SK-N-SH (cell line): ENCODE measurements at regions not wholly inside any gene's neighbourhood (a gene's known extent, or its start where the extent isn't known, plus 50 kb on each side); places are given as distances from the start of the nearest gene placed in this dataset.
A peak's percentile ranks its signal among the peaks of the same experiment; 100 is the strongest.

Experiments
- EP300 ChIP-seq, 2 experiments: IDR thresholded peaks; 2 replicates each; pipeline versions ENCODE4 v1.4.0 to v1.6.1; 2012; ENCODE audit warnings: borderline replicate concordance in 1 of 2, low read depth in 1 of 2, low read length in 1 of 2
- GABPA ChIP-seq: IDR thresholded peaks from 2 replicates; pipeline ENCODE4 v1.4.0; 2012; ENCODE audit warnings: low read depth, mild to moderate bottlenecking
- JUND ChIP-seq: IDR thresholded peaks from 2 replicates; pipeline ENCODE4 v1.4.0; 2012
- MXI1 ChIP-seq: IDR thresholded peaks from 2 replicates; pipeline ENCODE4 v1.6.1; 2012; ENCODE audit warnings: mild to moderate bottlenecking, low read depth, low read length, improper control_type of control experiment
- RXRA ChIP-seq: IDR thresholded peaks from 2 replicates; pipeline ENCODE4 v1.4.0; 2012; ENCODE audit warnings: low read depth, mild to moderate bottlenecking, borderline replicate concordance
- TCF12 ChIP-seq: IDR thresholded peaks from 2 replicates; pipeline ENCODE4 v1.4.0; 2012
- TF ChIP-seq, protein P1 (sequence below): IDR thresholded peaks from 2 replicates; pipeline ENCODE4 v1.4.0; 2012; ENCODE audit warnings: low read depth
- TF ChIP-seq, protein P2 (sequence below): fragments of 200-600 bp; sonication (generic); IDR thresholded peaks from 2 replicates; pipeline ENCODE4 v1.6.1; 2017; ENCODE audit warnings: antibody characterized with exemption, mild to moderate bottlenecking, moderate library complexity
- TF ChIP-seq, protein P3 (sequence below): IDR thresholded peaks from 2 replicates; pipeline ENCODE4 v1.6.1; 2012; ENCODE audit warnings: mild to moderate bottlenecking, low read depth, low read length, moderate library complexity
- TF ChIP-seq, protein P4 (sequence below): IDR thresholded peaks from 2 replicates; pipeline ENCODE4 v1.4.0; 2012; ENCODE audit warnings: low read depth, borderline replicate concordance

DNA sequence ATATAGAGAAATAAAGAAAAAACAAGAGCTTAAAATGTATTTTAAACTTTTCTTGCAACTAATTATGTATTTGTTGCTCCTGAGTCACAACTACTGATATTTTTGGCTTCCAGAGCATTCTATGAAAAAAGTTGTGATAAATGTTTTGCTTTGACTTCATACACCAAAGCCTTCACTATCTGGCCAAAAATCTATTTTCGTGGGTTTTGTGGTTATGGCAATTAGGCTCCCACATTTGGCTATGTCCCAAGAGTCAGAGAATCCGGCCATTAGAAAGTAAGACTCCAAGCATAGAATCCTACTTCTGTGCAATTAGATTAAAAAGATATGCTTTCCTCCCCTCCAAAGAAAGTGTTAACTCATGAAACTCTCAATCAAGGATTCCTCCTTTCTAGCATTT is 1456.1 kb upstream of the ACVR2A start:
- TF ChIP-seq, protein P1, sequence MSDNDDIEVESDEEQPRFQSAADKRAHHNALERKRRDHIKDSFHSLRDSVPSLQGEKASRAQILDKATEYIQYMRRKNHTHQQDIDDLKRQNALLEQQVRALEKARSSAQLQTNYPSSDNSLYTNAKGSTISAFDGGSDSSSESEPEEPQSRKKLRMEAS, result no peak
- TF ChIP-seq, protein P2, sequence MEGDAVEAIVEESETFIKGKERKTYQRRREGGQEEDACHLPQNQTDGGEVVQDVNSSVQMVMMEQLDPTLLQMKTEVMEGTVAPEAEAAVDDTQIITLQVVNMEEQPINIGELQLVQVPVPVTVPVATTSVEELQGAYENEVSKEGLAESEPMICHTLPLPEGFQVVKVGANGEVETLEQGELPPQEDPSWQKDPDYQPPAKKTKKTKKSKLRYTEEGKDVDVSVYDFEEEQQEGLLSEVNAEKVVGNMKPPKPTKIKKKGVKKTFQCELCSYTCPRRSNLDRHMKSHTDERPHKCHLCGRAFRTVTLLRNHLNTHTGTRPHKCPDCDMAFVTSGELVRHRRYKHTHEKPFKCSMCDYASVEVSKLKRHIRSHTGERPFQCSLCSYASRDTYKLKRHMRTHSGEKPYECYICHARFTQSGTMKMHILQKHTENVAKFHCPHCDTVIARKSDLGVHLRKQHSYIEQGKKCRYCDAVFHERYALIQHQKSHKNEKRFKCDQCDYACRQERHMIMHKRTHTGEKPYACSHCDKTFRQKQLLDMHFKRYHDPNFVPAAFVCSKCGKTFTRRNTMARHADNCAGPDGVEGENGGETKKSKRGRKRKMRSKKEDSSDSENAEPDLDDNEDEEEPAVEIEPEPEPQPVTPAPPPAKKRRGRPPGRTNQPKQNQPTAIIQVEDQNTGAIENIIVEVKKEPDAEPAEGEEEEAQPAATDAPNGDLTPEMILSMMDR, result no peak
- TF ChIP-seq RXRA (no peak), MXI1 (no peak), GABPA (no peak), JUND (no peak), TCF12 (0 out of 2 replicates have a peak, but pooled peaks have one; percentile 8), EP300 (IDR thresholded peaks at IDR 0.05; ENCODE audit: borderline replicate concordance in 1 of 2, low read depth in 1 of 2, low read length in 1 of 2) (no peak)
- TF ChIP-seq, protein P3, sequence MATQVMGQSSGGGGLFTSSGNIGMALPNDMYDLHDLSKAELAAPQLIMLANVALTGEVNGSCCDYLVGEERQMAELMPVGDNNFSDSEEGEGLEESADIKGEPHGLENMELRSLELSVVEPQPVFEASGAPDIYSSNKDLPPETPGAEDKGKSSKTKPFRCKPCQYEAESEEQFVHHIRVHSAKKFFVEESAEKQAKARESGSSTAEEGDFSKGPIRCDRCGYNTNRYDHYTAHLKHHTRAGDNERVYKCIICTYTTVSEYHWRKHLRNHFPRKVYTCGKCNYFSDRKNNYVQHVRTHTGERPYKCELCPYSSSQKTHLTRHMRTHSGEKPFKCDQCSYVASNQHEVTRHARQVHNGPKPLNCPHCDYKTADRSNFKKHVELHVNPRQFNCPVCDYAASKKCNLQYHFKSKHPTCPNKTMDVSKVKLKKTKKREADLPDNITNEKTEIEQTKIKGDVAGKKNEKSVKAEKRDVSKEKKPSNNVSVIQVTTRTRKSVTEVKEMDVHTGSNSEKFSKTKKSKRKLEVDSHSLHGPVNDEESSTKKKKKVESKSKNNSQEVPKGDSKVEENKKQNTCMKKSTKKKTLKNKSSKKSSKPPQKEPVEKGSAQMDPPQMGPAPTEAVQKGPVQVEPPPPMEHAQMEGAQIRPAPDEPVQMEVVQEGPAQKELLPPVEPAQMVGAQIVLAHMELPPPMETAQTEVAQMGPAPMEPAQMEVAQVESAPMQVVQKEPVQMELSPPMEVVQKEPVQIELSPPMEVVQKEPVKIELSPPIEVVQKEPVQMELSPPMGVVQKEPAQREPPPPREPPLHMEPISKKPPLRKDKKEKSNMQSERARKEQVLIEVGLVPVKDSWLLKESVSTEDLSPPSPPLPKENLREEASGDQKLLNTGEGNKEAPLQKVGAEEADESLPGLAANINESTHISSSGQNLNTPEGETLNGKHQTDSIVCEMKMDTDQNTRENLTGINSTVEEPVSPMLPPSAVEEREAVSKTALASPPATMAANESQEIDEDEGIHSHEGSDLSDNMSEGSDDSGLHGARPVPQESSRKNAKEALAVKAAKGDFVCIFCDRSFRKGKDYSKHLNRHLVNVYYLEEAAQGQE, result no peak
- TF ChIP-seq, protein P4, sequence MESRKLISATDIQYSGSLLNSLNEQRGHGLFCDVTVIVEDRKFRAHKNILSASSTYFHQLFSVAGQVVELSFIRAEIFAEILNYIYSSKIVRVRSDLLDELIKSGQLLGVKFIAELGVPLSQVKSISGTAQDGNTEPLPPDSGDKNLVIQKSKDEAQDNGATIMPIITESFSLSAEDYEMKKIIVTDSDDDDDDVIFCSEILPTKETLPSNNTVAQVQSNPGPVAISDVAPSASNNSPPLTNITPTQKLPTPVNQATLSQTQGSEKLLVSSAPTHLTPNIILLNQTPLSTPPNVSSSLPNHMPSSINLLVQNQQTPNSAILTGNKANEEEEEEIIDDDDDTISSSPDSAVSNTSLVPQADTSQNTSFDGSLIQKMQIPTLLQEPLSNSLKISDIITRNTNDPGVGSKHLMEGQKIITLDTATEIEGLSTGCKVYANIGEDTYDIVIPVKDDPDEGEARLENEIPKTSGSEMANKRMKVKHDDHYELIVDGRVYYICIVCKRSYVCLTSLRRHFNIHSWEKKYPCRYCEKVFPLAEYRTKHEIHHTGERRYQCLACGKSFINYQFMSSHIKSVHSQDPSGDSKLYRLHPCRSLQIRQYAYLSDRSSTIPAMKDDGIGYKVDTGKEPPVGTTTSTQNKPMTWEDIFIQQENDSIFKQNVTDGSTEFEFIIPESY, result no peak
